H54 (cell line): ENCODE measurements at regions not wholly inside any gene's neighbourhood (a gene's known extent, or its start where the extent isn't known, plus 50 kb on each side); places are given as distances from the start of the nearest gene placed in this dataset.

Experiments
- DNase-seq: peaks from one replicate; pipeline ENCODE4 v3.0.0; 2011; ENCODE audit warnings: low spot score, mixed read lengths; ENCODE audit not compliant: insufficient read length
- FAIRE-seq: peaks from 3 replicates; lab custom pipeline; 2011; peaks lifted over from hg19 to GRCh38; lab: Jason Lieb, UNC
- POLR2A ChIP-seq: IDR thresholded peaks from 2 replicates; pipeline ENCODE4 v1.6.1; 2011; ENCODE audit warnings: low read depth, mild to moderate bottlenecking, low read length

DNA sequence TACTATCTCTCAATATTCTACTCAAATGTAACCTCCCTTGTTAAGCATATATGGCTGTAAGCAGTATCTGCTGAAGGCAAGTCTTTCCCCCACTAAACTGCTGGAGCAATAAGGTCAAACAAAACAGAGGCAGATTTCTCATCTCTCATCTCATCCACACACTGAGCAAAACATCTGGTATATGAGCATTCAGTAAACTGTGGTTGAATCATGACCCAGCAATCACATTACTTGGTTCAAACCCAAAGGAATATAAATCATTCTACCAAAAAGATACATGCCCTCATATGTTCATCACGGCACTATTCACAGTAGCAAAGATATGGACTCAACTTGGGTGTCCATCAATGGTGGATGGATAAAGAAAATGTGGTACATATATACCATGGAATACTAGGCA, 344.4 kb downstream of the SUCLA2 start:
- TF ChIP-seq POLR2A = no peak
- DNase-seq = no peak
- FAIRE-seq = no peak

DNA sequence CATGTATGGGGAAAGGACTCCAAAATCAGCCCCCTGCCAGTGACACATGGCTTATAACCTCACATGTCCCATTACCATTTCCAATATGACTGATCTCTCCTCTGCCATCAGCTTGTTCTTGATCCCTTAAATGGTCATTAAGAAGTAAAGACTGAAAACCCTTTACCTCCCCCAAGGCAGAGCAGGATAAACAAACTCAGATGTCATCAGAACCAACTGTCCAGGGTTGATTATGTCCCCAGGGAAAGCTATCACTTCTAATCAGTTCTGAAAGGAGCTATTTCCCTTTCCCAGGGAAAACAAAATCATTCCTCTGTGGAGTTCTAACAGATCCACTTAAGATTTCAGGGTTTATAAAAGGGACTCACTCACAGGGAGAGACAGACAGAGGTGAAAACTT, 350.9 kb downstream of the SUCLA2 start:
- no peak for TF ChIP-seq POLR2A
- FAIRE-seq (no peak), DNase-seq (no peak)

DNA sequence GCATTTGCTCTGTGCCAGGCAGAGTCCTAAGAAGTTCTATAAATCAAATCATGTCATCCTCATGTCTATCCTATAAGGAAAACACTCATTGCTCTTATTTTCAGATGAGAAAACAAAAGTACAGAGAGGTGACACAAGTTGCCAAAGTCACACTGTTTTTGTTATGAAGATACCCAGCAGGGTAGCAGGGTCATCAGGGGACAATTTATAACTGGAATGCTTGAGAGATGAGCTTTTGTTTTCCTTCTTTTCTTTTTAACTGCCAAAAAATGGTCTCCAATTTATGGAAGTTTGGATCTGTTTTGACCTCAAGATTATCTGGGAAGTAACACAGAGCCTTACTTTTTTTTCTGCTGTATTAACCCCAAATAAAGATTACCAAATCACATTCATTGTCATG, 354.1 kb downstream of the SUCLA2 start:
- no peak for DNase-seq
- TF ChIP-seq POLR2A = no peak
- no peak for FAIRE-seq

DNA sequence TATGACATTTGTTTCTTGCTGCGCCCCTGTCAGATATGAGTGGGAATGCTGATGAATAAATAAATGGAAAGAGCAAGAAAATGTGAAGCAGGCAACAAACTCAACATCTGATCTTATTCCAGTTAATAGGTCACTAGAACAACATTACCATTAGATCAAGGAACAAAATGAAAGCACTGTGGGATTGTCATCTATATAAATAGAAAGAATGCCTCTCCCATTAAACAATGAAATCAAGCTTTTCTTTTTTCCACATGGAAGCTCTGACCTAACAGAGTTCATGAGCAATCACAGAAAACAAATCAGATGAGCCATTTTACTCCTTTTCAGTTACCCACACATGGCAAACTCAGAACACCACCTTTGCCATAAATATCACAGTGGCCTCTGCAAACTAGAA, 354.8 kb downstream of the SUCLA2 start:
- FAIRE-seq = no peak
- TF ChIP-seq POLR2A = no peak
- DNase-seq = no peak

DNA sequence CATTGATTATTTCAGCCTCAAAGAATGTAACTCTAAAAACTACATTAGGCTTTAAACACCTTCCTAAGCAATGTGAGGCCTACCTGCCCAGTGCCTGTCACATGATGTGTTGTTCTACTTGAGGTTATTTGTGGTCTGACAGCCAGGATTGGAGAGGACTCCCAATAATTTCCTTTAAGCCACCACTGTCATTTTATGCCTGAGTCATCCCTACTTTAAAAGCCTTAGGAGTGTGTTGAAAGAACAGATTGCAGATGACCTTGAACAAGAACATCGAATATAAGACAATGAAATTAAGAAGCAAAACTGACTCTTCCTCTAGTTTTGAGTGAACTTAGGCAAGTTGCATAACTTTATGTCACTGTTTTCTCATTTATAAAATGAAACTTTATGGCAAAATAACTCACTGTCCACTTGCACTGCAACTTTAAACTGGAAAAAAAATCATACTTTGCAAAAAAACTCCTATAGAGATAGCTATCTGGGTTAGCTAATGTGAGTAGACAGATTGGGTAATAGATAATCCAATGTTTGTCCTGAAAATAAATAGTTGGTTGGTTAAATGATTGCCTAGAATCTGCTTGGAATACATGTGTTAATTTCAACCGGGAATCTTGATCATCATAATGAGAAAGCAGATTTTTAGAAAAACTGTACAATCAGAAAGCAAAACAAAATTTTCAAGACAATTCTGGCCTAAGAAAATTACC, 361.2 kb downstream of the SUCLA2 start:
- DNase-seq (no peak), FAIRE-seq (no peak)
- TF ChIP-seq POLR2A = no peak

DNA sequence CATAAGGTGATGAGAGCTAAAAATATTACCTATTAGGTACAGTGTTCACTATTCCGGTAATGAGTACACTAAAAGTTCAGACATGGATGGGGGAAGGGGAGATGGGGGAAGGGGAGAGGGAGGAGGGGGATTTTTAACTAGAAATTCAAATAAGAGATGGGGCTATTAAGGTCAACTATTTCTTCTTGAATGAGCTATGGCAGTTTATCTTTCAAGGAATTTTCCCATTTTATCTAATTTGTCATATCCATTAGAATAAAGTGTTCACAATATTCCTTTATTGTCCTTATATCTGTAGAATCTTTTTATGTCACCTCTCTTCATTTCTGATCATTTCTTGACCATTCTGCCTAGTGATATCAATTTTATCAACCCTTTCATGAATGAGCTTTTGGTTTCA, 362.4 kb downstream of the SUCLA2 start:
- DNase-seq (no peak), FAIRE-seq (no peak)
- TF ChIP-seq POLR2A = no peak

DNA sequence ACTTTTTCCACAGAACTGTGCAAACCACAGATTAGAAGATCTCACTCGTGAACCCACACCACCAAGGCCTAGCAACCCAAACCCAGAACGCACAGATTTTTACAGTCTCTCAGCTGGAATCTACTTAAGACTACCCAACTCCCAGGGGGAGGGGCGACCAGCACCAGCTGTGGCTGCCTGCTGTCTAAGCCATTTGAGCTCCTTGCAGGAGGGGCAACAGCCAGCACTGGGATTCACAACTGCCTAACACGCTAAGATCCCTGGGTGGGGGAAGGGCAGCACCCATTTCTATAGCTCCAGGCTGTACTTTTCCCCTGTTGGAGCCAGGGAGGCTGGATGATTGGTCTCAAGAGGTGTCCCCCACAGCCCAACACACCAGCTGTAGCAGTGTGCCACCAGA, 368.8 kb downstream of the SUCLA2 start:
- DNase-seq (no peak), FAIRE-seq (no peak)
- TF ChIP-seq POLR2A = no peak

DNA sequence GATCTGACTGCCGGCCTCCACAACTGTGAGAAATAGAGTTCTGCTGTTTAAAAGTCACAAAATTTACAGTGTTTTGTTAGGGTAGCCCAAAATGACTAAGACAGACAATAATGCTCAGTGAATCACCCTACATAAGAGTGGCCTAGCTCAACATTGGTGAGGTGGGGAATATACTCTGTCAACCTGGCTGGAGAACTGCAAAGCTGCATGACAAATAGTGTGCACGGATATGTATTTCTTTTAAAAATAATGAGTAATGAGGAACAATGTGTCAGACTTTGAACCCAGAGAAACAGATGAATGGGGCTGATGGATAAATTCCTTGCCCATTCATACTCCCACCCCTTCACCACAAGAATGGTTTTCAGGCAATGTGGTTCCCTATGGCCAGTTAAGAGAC, 372.4 kb downstream of the SUCLA2 start:
- DNase-seq = peak; percentile 2
- FAIRE-seq = peak; percentile 68
- no peak for TF ChIP-seq POLR2A

DNA sequence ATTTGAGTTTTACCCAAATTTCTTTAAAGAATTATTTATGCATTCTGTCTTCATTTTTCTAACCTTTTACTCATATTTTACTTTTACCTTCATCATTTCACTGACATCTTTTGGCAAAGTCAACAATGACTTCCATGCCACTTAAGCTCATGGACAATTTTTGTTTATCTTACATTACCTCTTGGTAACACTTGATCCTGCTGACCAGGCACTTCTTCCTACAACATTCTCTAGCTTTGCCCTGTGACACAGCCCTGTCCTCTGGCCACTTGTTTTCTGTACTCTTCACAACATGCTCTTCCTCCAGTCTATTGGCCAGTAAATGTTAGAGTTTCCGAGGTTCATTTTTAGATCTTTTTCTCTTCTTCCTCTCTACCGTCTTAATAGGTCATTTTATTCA, 377.2 kb downstream of the SUCLA2 start:
- FAIRE-seq (no peak), DNase-seq (no peak)
- TF ChIP-seq POLR2A = no peak

DNA sequence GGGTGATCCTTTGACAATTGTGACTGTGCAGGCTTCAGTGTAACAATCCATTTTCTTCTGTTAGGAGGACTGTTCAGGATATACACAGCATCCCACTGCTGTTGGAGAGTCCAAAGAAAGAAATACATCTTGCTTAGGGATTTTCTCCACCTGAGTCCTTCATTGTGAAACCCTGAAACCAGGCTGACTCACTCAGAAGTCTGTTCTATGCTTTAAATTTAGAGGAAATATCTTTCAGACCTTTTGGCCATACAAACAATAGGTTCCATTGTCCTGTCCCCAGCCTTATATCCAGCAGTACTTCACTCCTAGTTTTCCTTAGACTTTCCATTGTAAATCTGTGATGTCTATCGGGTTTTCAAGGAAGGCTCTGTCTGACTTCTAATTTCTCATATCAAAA, 379.1 kb downstream of the SUCLA2 start:
- TF ChIP-seq POLR2A = no peak

DNA sequence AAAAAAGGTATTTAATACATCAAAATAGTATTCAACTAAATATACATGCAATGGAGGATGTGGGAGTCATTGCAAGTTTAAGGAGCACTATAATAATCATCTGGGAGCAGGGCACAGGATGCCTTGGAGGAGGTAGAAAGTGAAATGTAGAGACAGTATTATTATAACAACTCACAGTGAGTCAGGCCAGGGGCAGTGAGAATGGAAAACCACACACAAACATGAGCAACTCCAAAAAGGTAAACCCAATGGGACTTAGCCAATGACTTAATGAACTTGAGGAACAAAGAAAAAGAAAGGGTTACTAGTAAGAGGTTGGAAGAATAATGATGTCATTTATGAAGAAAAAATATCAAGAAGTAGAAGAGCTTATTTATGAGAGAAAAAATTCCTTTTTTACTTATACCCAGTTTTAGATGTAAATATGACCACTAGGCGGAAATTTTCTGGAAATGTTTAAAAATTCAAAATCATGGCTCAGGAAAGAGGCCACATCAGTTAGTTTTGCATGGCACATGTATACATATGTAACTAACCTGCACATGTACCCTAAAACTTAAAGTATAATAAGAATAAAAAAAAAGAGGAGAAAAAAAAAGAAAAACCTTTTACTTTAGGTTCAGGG, 389.3 kb downstream of the SUCLA2 start:
- TF ChIP-seq POLR2A = no peak
- FAIRE-seq (no peak), DNase-seq (no peak)

More for the DNA sequence above, 379.1 kb downstream of the SUCLA2 start:
- DNase-seq = no peak
- no peak for FAIRE-seq

DNA sequence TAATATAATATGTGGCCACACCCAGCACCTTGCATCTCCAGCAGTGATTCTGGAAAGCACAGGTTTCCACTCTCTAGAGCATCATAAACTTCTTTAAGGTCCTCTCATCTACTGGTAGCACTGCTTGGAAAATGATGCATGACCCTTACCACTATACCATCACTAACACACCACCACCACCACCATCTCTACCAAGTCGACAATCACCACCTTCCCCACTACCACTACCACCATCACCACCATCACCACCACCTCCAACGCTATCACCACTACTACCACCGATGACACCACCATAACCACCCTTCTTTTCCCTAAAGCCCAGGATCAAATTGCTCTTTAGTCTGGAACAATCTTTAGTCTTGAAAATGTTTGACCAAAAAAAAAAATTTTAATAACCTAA, 390.4 kb downstream of the SUCLA2 start:
- no peak for TF ChIP-seq POLR2A
- FAIRE-seq (no peak), DNase-seq (no peak)

DNA sequence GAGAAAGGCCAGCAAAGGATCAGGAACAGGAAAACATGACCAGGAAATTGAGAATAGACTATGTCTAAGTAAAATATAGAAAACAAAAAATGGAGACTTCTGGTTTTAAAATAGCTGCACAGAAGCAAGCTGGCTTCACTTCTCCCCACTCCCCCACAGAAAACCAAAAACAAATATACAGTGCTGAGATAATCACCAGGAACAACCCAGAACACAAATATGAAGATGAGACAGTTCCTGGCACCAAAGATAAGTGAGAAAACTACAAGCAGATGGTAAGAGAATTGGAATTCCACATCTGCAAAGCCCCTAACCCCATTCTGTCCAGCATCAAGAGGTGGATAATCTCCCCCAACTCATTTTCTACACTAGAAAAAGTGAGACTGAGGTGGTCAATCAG, 397.7 kb downstream of the SUCLA2 start:
- TF ChIP-seq POLR2A = no peak
- FAIRE-seq = no peak
- no peak for DNase-seq

DNA sequence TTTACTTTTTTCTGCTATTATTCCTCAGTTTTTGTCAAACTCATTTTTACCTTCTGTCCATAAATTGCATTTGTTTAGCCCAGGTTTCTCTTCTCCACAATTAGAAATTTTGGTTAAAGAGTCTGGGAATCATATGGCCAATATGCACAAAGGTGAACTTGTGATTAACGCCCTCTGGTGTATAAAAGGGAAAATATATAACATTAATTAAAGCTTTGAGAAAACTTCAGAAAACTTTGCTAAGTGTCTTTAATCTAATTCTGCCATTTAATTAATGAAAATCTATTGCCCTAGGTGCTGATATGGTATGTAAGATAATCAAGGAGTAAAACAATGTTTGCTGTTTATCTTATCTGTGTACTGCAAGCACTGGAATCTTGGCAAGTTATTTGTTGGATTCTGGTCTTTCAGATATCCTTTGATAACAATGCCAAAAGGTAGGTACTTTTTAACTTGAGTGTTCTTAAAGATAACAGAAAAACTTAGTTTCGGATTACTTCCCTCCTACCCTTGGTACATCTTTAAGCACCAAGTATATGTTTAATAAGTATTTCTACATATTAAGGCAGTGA, 402.6 kb downstream of the SUCLA2 start:
- TF ChIP-seq POLR2A = no peak
- DNase-seq = no peak
- no peak for FAIRE-seq

DNA sequence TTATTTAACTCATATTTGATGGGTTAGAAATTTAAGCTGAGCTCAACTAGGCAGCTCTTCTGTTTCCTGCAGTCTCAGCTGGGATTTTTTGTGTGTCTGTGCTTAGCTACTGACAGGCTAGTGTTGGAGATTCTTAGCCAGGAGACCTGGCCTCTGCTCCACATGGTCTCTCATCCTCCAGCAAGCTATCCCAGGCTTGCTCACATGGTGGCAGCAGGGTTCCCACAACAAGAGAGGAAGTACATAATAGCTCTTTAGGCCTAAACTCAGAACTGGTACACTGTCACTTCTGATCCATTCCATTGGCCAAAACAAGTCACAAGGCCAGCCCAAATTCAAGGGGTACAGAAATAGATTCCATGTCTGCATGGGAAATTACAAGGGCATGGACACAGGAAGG, 406.2 kb downstream of the SUCLA2 start:
- TF ChIP-seq POLR2A = no peak
- FAIRE-seq (no peak), DNase-seq (no peak)
